Iris pigment epithelial cell (primary cell): ENCODE measurements at regions not wholly inside any gene's neighbourhood (a gene's known extent, or its start where the extent isn't known, plus 50 kb on each side); places are given as distances from the start of the nearest gene placed in this dataset.

Experiments
- DNase-seq: peaks from one replicate; pipeline ENCODE4 v3.0.0-alpha.2; 2011; ENCODE audit warnings: low read depth

GRCh38 chr7:16137944-16138343 is 283.4 kb downstream of the CRPPA start:
- no peak for DNase-seq

- DNase-seq = no peak
These were observed 284.4 kb downstream of the CRPPA start for GRCh38 chr7:16136896-16137295.

- no peak for DNase-seq
These were observed 285.7 kb downstream of the CRPPA start for GRCh38 chr7:16135658-16136057.

- DNase-seq = no peak
These were observed 290.9 kb downstream of the CRPPA start for GRCh38 chr7:16130111-16131110.

- peak; percentile 92 for DNase-seq
These were observed 291.8 kb downstream of the CRPPA start for GRCh38 chr7:16129431-16130110.

- DNase-seq = no peak
These were observed 298.1 kb downstream of the CRPPA start for GRCh38 chr7:16123117-16123770.

- DNase-seq = no peak
These were observed 299.4 kb downstream of the CRPPA start for GRCh38 chr7:16121876-16122390.

GRCh38 chr7:16115374-16115773 is 306.0 kb downstream of the CRPPA start:
- no peak for DNase-seq

- DNase-seq = peak; percentile 70
These were observed 306.7 kb downstream of the CRPPA start for GRCh38 chr7:16114633-16115032.

GRCh38 chr7:16114071-16114470 is 307.3 kb downstream of the CRPPA start:
- no peak for DNase-seq

GRCh38 chr7:16113058-16113457 is 308.3 kb downstream of the CRPPA start:
- DNase-seq = no peak

- DNase-seq = no peak
These were observed 314.5 kb downstream of the CRPPA start for GRCh38 chr7:16106869-16107268.

GRCh38 chr7:16106300-16106699 is 315.0 kb downstream of the CRPPA start:
- no peak for DNase-seq

- no peak for DNase-seq
These were observed 322.0 kb downstream of the CRPPA start for GRCh38 chr7:16099302-16099849.

GRCh38 chr7:16098585-16099179 is 322.7 kb downstream of the CRPPA start:
- DNase-seq = peak; percentile 45

- peak; percentile 10 for DNase-seq
These were observed 323.3 kb downstream of the CRPPA start for GRCh38 chr7:16098058-16098457.

GRCh38 chr7:16095171-16095950 is 326.0 kb downstream of the CRPPA start:
- no peak for DNase-seq

- DNase-seq = no peak
These were observed 326.7 kb downstream of the CRPPA start for GRCh38 chr7:16094651-16095050.

- DNase-seq = peak; percentile 22
These were observed 328.6 kb downstream of the CRPPA start for GRCh38 chr7:16092711-16093110.

- peak; percentile 55 for DNase-seq
These were observed 329.5 kb downstream of the CRPPA start for GRCh38 chr7:16091701-16092310.
